ENCODE measurements at regions not wholly inside any gene's neighbourhood (a gene's known extent, or its start where the extent isn't known, plus 50 kb on each side); places are given as distances from the start of the nearest gene placed in this dataset.
"Not testable (repeated sequence)": the region's sequence is repeated elsewhere in the genome, so short reads cannot be mapped to it uniquely, and the experiment has no call there.

DNA sequence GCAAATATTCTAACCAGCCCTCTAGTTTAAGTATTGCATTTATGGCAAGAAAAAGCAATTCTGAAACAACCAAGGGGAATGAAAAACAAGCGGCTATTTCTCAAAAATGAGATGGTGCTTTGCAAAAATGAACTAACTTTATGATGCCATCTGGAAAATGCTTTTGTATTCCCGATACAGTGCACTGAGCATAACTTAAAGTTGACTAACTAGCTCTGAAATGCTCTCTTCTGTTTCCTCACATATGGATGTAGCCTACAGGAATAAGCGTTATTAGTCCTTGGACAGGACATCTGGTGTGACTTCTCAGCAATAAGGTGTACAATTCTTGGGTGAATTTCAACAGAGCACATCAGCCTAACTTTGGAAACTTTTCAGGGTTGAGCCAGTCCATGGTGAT lies 228.2 kb upstream of the DDI1 start:
- no peak for DNase-seq

DNA sequence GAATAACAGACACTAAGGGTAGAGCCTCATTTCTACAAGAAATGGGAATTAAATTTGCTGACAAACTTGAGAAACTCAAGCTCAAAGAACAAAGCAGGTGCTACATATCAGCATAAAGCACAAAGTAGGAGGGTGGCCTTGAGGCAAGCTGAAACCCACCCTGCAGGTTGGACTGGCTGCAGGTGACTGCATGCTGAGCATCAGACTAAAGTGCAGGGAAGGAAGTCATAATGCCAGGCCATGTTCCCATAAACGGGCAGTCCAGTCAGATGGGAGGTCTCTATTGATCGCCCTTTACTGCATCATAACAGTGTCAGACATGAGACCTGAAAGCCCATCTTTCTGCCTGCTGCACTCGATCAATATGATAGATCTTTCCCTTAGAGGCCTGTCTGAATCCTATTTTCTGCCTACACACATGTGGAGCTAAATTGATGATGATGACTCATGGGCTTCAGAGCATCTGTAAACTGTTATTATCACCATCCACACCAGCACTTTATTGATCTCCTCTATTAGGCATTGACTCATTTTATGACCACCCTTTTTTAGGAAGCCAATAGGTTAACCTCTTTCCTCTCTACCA lies 224.5 kb upstream of the DDI1 start:
- no peak for DNase-seq

GRCh38 chr11:103812680-103813079 lies 223.8 kb upstream of the DDI1 start:
- DNase-seq = no peak

- not testable (repeated sequence) for DNase-seq
Measured at GRCh38 chr11:103820345-103820744, 216.1 kb upstream of the DDI1 start.

GRCh38 chr11:103824116-103824515 lies 212.3 kb upstream of the DDI1 start:
- DNase-seq = no peak

DNA sequence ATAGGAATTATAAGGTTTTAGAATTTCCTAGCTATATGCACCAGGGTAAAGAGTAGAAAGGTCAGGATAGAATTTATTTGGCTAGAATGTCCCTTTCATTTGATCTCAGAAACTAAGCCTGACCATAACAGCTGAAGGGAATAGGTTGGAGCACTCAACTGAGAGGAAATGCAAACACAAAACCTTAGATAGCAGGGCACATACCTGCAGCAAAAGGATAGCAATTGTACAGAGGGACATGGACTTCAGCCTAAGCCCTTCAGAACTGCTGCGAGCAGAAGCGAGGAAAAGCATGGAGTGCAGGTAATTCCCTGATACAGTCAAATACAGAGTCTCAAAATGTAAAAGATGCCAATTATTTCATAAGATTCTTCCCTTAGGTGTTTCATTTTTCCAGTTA lies 211.0 kb upstream of the DDI1 start:
- no peak for DNase-seq

DNA sequence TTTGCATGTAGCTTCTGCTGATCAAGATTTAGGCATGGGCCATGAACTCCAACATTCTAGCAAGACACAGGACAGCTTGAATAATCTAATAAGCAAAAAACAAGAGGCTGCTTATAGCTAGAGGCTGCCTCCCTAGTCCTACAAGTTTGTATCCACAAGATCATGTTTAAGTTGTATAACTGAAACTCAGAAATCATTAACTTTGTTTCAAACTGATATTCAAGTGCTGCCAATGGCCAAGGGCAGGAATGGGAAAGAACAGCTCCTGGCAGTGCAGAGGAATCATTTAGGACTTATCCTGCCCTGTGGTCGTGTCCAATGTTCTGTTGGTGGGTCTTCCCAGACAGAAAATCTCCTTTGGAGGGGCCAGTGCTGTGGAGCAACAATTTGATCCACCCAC lies 209.6 kb upstream of the DDI1 start:
- no peak for DNase-seq

DNA sequence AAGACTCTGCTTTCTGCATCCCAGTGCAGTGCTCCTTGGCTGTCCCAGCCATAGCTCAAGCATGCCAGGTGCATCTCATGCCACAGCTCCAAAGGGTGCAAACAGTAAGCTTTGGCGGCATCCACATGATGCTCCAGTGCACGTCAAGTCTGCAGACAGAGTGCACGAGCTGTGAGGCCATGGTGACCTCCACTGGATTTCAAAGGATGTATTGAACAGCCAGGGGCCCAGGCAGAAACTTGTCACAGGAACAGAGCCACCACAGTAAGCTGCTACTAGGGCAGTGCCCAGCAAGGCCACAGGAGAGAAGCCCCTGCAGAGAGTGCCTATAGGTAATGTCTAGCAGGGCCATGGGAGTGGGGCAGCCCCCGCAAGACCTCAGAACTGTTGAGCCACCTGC lies 206.8 kb upstream of the DDI1 start:
- DNase-seq = no peak

- no peak for DNase-seq
Measured at GRCh38 chr11:103830205-103830604, 206.2 kb upstream of the DDI1 start.

GRCh38 chr11:103832762-103833161 lies 203.7 kb upstream of the DDI1 start:
- no peak for DNase-seq

GRCh38 chr11:103842191-103842590 lies 194.2 kb upstream of the DDI1 start:
- DNase-seq = no peak

DNA sequence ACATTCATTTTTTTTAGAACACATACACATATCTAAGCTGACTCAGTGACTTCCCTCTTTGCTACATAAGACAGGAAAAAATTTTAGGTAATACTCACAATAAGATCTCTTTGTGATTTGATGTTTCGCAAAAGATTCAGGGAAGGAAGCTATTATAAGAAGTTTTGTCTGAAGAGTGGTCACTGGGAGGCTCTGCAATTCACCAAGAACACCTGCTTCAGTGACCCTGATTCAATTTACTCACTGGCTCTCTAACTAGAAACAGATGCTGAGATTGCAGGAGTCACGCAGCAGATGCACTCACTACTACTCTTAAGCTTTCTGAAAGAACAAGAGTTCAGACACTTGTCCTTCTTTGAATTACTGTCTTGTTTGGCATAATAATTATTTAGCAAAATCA lies 193.6 kb upstream of the DDI1 start:
- no peak for DNase-seq

DNA sequence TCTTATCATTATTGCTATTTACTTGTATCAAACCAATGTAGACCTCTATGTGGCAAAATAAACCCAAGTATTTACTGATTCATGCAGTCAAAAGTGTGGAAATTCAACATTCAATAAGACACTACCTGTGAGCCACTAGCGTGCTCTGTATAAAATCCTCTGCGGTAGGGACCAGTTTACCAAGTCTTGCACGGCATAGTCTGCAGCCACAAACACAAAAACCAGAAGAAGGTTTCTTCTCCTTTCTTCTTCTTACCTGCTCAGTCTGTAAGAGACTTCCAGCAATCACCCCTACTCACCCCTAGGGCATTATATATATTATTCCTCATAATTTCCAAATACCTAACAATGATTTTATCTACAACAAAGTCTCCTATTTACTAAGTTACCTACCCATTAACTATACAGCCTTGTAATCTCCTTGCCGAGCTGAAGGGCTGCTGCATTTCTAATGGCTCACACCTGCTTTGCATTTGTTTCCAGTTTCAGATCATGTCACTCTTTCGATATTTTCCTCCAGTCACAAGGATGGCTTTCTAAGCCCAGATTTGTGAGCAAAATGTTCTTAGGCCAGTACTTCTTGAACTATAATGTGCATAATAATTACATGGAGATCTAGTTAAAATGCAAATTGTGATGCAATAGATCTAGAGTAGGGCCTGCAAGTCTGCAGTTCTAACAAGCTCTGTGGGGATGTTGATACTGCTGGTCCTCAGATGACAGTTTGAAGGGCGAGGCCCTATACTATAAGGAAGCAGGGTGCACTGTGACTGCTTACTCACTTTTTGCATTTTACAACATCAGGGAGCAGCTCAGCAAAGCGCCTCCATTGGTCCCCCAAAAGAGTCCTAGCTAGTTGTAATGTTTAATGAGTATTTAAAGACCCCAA lies 191.9 kb upstream of the DDI1 start:
- DNase-seq = no peak

- no peak for DNase-seq
Measured at GRCh38 chr11:103845331-103845730, 191.1 kb upstream of the DDI1 start.

- no peak for DNase-seq
Measured at GRCh38 chr11:103848686-103849085, 187.8 kb upstream of the DDI1 start.

DNA sequence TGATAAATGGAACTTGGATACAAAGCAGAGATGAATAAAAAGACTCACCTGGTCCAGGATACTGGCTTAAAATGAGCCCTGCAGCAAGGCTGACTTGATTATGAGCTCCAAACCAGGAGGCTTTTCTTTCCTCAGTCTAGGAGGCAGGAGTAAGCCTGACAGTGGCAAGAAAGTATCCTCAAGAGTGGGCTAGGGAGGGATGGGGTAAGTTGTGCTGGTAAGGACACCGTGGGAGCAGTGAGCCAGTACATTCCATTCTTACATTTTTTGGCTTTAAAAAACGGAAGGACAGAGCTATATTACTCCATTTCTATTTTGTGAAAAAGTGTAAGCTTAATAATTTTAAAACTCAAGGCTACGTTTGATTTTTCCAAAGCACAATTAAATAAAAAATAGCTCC lies 187.1 kb upstream of the DDI1 start:
- no peak for DNase-seq

- DNase-seq = no peak
Measured at GRCh38 chr11:103850419-103851165, 185.8 kb upstream of the DDI1 start.

DNA sequence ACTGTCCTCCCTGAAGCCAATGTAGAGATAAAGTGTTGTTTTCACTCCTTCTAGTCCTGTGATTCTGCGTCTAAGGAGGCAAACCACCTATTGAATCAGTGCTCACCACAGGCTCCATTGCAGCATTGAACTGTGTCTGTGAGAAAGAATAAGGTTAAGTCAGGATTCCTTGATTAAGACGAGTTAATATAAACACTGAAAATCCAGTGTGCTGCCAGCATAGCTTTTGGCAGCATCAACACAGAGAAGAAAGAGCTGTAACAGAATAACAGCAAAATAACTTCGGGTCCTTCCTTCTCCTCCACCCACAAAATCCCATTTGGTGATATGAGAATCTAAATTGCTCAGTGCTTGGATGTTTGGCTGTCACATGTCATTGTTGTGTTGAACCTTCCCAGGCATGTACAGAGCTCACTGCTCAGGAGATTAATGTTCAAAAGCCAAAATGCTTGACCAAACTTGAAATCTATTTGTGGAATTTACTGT lies 185.2 kb upstream of the DDI1 start:
- DNase-seq = no peak
